ENCODE measurements at regions not wholly inside any gene's neighbourhood (a gene's known extent, or its start where the extent isn't known, plus 50 kb on each side); places are given as distances from the start of the nearest gene placed in this dataset.

DNA sequence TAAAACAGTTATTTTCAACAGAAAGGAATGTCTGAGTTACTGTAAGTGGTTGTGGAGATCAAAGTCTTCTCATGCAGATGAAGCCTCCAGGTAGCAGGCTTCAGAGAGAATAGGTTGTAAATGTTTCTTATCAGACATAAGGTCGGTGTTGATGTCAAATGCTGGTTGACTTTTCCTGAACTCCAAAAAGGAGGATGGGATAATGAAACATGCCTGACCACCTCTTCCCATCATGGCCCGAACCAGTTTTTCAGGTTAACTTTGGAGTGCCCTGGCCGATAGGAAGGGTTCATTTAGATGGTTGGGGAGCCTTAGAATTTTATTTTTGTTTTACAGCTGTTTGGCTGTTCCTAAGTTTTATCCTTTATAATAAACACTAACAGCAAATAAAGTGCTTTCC is 478.4 kb downstream of the ACTL7B start:
- TF ChIP-seq, protein P1, sequence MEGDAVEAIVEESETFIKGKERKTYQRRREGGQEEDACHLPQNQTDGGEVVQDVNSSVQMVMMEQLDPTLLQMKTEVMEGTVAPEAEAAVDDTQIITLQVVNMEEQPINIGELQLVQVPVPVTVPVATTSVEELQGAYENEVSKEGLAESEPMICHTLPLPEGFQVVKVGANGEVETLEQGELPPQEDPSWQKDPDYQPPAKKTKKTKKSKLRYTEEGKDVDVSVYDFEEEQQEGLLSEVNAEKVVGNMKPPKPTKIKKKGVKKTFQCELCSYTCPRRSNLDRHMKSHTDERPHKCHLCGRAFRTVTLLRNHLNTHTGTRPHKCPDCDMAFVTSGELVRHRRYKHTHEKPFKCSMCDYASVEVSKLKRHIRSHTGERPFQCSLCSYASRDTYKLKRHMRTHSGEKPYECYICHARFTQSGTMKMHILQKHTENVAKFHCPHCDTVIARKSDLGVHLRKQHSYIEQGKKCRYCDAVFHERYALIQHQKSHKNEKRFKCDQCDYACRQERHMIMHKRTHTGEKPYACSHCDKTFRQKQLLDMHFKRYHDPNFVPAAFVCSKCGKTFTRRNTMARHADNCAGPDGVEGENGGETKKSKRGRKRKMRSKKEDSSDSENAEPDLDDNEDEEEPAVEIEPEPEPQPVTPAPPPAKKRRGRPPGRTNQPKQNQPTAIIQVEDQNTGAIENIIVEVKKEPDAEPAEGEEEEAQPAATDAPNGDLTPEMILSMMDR (IDR thresholded peaks at IDR 0.05), result no peak
- TF ChIP-seq POLR2A (IDR thresholded peaks at IDR 0.05) (no peak), EP300 (IDR thresholded peaks at IDR 0.05) (no peak)
